Calu3 (cell line): ENCODE measurements at regions not wholly inside any gene's neighbourhood (a gene's known extent, or its start where the extent isn't known, plus 50 kb on each side); places are given as distances from the start of the nearest gene placed in this dataset.

Experiments
- BruUV-seq: library from RNA; stranded (reverse); fragments of 400-500 nt; replicated peaks from 2 replicates; lab custom pipeline; 2021; lab: Mats Ljungman, UMichigan
- CTCF ChIA-PET: fragments of 300-600 bp; sonication (Branson Sonifier 250); formaldehyde crosslinking; loops from one replicate; lab custom pipeline; 2022; ENCODE audit warnings: antibody characterized with exemption; lab: Charles Lee
- DNase-seq: peaks from one replicate; pipeline ENCODE4 v3.0.0; 2022
- H3K27ac Mint-ChIP-seq: one replicate; pipeline ENCODE4 v1.8.0; 2022; ENCODE audit warnings: mixed read lengths; ENCODE audit not compliant: unreplicated experiment
- H3K27me3 Mint-ChIP-seq: one replicate; pipeline ENCODE4 v1.8.0; 2022; ENCODE audit warnings: mixed read lengths; ENCODE audit not compliant: unreplicated experiment
- H3K36me3 Mint-ChIP-seq: one replicate; pipeline ENCODE4 v1.8.0; 2022; ENCODE audit warnings: mild to moderate bottlenecking, moderate library complexity, mixed read lengths; ENCODE audit not compliant: insufficient read depth, unreplicated experiment
- H3K4me1 Mint-ChIP-seq: one replicate; pipeline ENCODE4 v1.8.0; 2022; ENCODE audit warnings: mild to moderate bottlenecking, low read depth, mixed read lengths; ENCODE audit not compliant: unreplicated experiment
- H3K4me3 Mint-ChIP-seq: one replicate; pipeline ENCODE4 v1.8.0; 2022; ENCODE audit warnings: mild to moderate bottlenecking, low read depth, moderate library complexity, mixed read lengths; ENCODE audit not compliant: unreplicated experiment
- H3K9me3 Mint-ChIP-seq: one replicate; pipeline ENCODE4 v1.8.0; 2022; ENCODE audit warnings: low read depth, mixed read lengths; ENCODE audit not compliant: unreplicated experiment
- intact Hi-C: fragments of 100-400 bp; cut with micrococcal nuclease; formaldehyde crosslinking; loops from one replicate; pipeline ENCODE4 v1.10.0; 2022; ENCODE audit not compliant: unreplicated experiment
- TF ChIP-seq, protein P1 (sequence below): fragments of 200-600 bp; IDR thresholded peaks from one replicate; pipeline ENCODE4 v1.8.0; 2022; ENCODE audit warnings: antibody characterized with exemption; ENCODE audit not compliant: unreplicated experiment

DNA sequence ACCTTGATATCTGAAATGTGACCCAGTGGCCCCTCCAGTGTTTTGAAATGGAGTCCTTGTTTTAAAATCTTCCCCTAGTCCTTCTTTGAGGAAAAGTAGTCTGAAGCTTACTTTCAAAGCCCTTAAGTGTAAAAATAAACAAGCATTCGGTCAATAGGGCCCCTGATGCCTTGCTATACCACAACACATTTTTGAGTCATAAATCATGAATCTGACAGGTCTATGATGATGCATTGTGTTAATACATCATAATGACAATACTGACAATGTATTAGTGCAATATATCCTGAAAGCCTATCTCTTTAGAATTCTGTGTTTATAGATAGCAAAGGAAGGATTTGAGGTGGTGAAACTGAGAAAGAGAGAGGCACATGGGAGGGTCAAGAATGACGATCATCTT lies 464.2 kb downstream of the MEIS1 start:
- no peaks in the 10 kb centered on the region for H3K36me3 Mint-ChIP-seq
- no peak overlapping the region for H3K27ac Mint-ChIP-seq
- TF ChIP-seq, protein P1, sequence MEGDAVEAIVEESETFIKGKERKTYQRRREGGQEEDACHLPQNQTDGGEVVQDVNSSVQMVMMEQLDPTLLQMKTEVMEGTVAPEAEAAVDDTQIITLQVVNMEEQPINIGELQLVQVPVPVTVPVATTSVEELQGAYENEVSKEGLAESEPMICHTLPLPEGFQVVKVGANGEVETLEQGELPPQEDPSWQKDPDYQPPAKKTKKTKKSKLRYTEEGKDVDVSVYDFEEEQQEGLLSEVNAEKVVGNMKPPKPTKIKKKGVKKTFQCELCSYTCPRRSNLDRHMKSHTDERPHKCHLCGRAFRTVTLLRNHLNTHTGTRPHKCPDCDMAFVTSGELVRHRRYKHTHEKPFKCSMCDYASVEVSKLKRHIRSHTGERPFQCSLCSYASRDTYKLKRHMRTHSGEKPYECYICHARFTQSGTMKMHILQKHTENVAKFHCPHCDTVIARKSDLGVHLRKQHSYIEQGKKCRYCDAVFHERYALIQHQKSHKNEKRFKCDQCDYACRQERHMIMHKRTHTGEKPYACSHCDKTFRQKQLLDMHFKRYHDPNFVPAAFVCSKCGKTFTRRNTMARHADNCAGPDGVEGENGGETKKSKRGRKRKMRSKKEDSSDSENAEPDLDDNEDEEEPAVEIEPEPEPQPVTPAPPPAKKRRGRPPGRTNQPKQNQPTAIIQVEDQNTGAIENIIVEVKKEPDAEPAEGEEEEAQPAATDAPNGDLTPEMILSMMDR = no peak
- BruUV-seq = no TSS peak
- no peak for DNase-seq
- no peaks in the 10 kb centered on the region for H3K9me3 Mint-ChIP-seq
- CTCF ChIA-PET = interaction anchor here (0.6 kb wide), 1 partner anchor 1770 kb away, joined by 3 read pairs; no protein-coding TSS in a partner anchor
- intact Hi-C loops = no loop called here
- no peak overlapping the region for H3K4me3 Mint-ChIP-seq
- no peaks in the 10 kb centered on the region for H3K27me3 Mint-ChIP-seq
- no peaks in the 10 kb centered on the region for H3K4me1 Mint-ChIP-seq

- no peaks in the 10 kb centered on the region for H3K27me3 Mint-ChIP-seq
- no peaks in the 10 kb centered on the region for H3K4me1 Mint-ChIP-seq
- TF ChIP-seq, protein P1 = no peak
- no peak overlapping the region for H3K4me3 Mint-ChIP-seq
- no TSS peak for BruUV-seq
- DNase-seq = no peak
- H3K36me3 Mint-ChIP-seq = no peaks in the 10 kb centered on the region
- H3K9me3 Mint-ChIP-seq = no peaks in the 10 kb centered on the region
- H3K27ac Mint-ChIP-seq = no peak overlapping the region
- CTCF ChIA-PET = no interaction called here
- intact Hi-C loops = no loop called here
Measured at GRCh38 chr2:66899648-66900047, 464.7 kb downstream of the MEIS1 start.

GRCh38 chr2:66901344-66901743 lies 466.4 kb downstream of the MEIS1 start:
- BruUV-seq = no TSS peak

DNA sequence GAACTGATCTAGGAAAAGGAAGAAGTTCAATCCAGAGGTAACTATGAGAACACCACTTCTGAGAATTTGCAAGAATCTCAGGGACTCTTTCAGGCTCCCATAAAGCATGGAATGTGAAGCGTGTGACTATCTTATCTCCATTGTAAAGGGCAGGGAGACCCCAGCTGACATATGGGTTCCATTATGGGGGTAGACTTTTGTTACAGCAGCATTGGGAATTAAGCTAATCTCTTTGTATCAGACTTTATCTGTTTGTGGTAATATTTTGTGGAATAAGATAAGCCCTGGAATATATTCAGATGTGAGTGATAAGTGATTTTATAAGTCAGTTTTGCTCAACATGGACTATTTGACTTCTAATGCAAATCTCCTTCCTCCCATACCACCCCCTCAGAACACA lies 468.3 kb downstream of the MEIS1 start:
- CTCF ChIA-PET = no interaction called here
- no peaks in the 10 kb centered on the region for H3K9me3 Mint-ChIP-seq
- no peak overlapping the region for H3K27ac Mint-ChIP-seq
- no peaks in the 10 kb centered on the region for H3K4me1 Mint-ChIP-seq
- no peaks in the 10 kb centered on the region for H3K36me3 Mint-ChIP-seq
- no peak for DNase-seq
- intact Hi-C loops = no loop called here
- no peak overlapping the region for H3K4me3 Mint-ChIP-seq
- H3K27me3 Mint-ChIP-seq = no peaks in the 10 kb centered on the region
- BruUV-seq = no TSS peak
- TF ChIP-seq, protein P1 = no peak

More at GRCh38 chr2:66901344-66901743, 466.4 kb downstream of the MEIS1 start:
- CTCF ChIA-PET = no interaction called here
- Mint-ChIP-seq H3K9me3 (no peaks in the 10 kb centered on the region), H3K4me1 (no peaks in the 10 kb centered on the region), H3K4me3 (no peak overlapping the region), H3K27me3 (no peaks in the 10 kb centered on the region), H3K36me3 (no peaks in the 10 kb centered on the region), H3K27ac (no peak overlapping the region)
- TF ChIP-seq, protein P1 = no peak
- intact Hi-C loops = no loop called here
- DNase-seq = no peak
